ENCODE measurements at regions not wholly inside any gene's neighbourhood (a gene's known extent, or its start where the extent isn't known, plus 50 kb on each side); places are given as distances from the start of the nearest gene placed in this dataset.

DNA sequence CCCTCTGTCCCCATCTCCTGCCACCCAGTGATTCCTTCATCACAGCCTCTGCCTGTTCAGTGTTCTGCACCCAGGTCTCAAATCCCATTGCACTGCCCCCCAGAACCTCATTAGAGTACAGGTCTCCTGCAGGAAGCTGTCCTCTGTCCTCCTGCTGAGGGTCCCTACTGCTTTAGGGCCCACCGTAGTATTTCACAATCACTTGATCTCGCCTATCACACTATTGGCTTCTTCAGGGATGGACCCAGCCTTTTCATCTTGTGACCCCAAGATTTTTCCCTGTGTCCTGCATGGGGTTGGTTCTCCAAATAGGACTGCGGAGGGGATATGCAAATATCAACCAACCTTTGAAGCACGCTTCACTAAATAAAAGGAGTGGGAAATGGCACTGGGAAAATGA, 331.1 kb upstream of the AJAP1 start:
- no peak for TF ChIP-seq POLR2A (IDR thresholded peaks at IDR 0.05; ENCODE audit: low read depth, low read length)
- no peak for TF ChIP-seq POLR2AphosphoS5 (IDR thresholded peaks at IDR 0.05; ENCODE audit: low read depth, low read length)
- TF ChIP-seq SPI1 (IDR thresholded peaks at IDR 0.05; ENCODE audit: low read depth, low read length), result no peak
- TF ChIP-seq TAF1 (IDR thresholded peaks at IDR 0.05; ENCODE audit: low read depth, low read length), result no peak
